HG03039 (cell line): ENCODE measurements at regions not wholly inside any gene's neighbourhood (a gene's known extent, or its start where the extent isn't known, plus 50 kb on each side); places are given as distances from the start of the nearest gene placed in this dataset.
A peak's percentile ranks its signal among the peaks of the same experiment; 100 is the strongest.
"Not testable (repeated sequence)": the region's sequence is repeated elsewhere in the genome, so short reads cannot be mapped to it uniquely, and the experiment has no call there.

Source experiments
- ATAC-seq: cut with Tn5 transposase; IDR thresholded peaks from one replicate; pipeline ENCODE4 v1.9.1; 2021; ENCODE audit warnings: mild to moderate bottlenecking, moderate library complexity; ENCODE audit not compliant: unreplicated experiment

- ATAC-seq = not testable (repeated sequence)
Measured at GRCh38 chr6:27775138-27775795, 136.9 kb downstream of the OR2B2 start.

- not testable (repeated sequence) for ATAC-seq
Measured at GRCh38 chr6:27774264-27774600, 138.0 kb downstream of the OR2B2 start.

GRCh38 chr6:27773542-27774263 lies 138.5 kb downstream of the OR2B2 start:
- not testable (repeated sequence) for ATAC-seq

GRCh38 chr6:27772261-27773001 lies 139.8 kb downstream of the OR2B2 start:
- peak; percentile 74 for ATAC-seq

GRCh38 chr6:27771235-27771634 lies 141.0 kb downstream of the OR2B2 start:
- no peak for ATAC-seq

GRCh38 chr6:27770724-27771123 lies 141.5 kb downstream of the OR2B2 start:
- no peak for ATAC-seq

- ATAC-seq = no peak
Measured at GRCh38 chr6:27768556-27768955, 143.6 kb downstream of the OR2B2 start.

- no peak for ATAC-seq
Measured at GRCh38 chr6:27767851-27768250, 144.3 kb downstream of the OR2B2 start.

- no peak for ATAC-seq
Measured at GRCh38 chr6:27766405-27766804, 145.8 kb downstream of the OR2B2 start.

GRCh38 chr6:27765028-27765590 lies 147.1 kb downstream of the OR2B2 start:
- ATAC-seq = no peak

- ATAC-seq = no peak
Measured at GRCh38 chr6:27761391-27761790, 150.8 kb downstream of the OR2B2 start.

- ATAC-seq = no peak
Measured at GRCh38 chr6:27760464-27760863, 151.7 kb downstream of the OR2B2 start.

- no peak for ATAC-seq
Measured at GRCh38 chr6:27759930-27760329, 152.3 kb downstream of the OR2B2 start.

GRCh38 chr6:27758491-27758890 lies 153.7 kb downstream of the OR2B2 start:
- ATAC-seq = no peak

GRCh38 chr6:27757307-27757706 lies 154.9 kb downstream of the OR2B2 start:
- no peak for ATAC-seq

GRCh38 chr6:27755768-27756167 lies 156.4 kb downstream of the OR2B2 start:
- ATAC-seq = no peak

GRCh38 chr6:27754408-27754782 lies 157.8 kb downstream of the OR2B2 start:
- no peak for ATAC-seq

- peak; percentile 63 for ATAC-seq
Measured at GRCh38 chr6:27753668-27754407, 158.4 kb downstream of the OR2B2 start.

GRCh38 chr6:27752038-27752885 lies 159.9 kb downstream of the OR2B2 start:
- peak; percentile 22 for ATAC-seq

GRCh38 chr6:27748661-27749060 lies 163.5 kb downstream of the OR2B2 start:
- no peak for ATAC-seq
